Activated CD4-positive, alpha-beta memory T cell treated with anti-CD3 and anti-CD28 coated beads, Interleukin-2, amount 10 ng/mL, durations not matched to agents 7 days and 5 days (primary cell): ENCODE measurements at regions not wholly inside any gene's neighbourhood (a gene's known extent, or its start where the extent isn't known, plus 50 kb on each side); places are given as distances from the start of the nearest gene placed in this dataset.

ENCODE experiments used
- CTCF ChIA-PET: fragments of 350-600 bp; sonication (Branson Sonifier 250); formaldehyde crosslinking; loops from one replicate; lab custom pipeline; 2021; ENCODE audit warnings: antibody characterized with exemption, inconsistent platforms; lab: Charles Lee
- POLR2A ChIA-PET: fragments of 350-600 bp; sonication (Branson Sonifier 250); formaldehyde crosslinking; loops from one replicate; lab custom pipeline; 2021; ENCODE audit warnings: antibody characterized with exemption; lab: Charles Lee
- DNase-seq: peaks from one replicate; pipeline ENCODE4 v3.0.0-alpha.2; 2020
- H3K27ac Mint-ChIP-seq: one replicate; pipeline ENCODE4 v1.8.0; 2021; ENCODE audit warnings: mild to moderate bottlenecking, mixed read lengths
- H3K27me3 Mint-ChIP-seq: one replicate; pipeline ENCODE4 v1.8.0; 2021; ENCODE audit warnings: mixed read lengths
- H3K36me3 Mint-ChIP-seq: one replicate; pipeline ENCODE4 v1.8.0; 2021; ENCODE audit warnings: low read depth, mixed read lengths
- H3K4me1 Mint-ChIP-seq: one replicate; pipeline ENCODE4 v1.8.0; 2021; ENCODE audit warnings: mixed read lengths
- H3K4me3 Mint-ChIP-seq: one replicate; pipeline ENCODE4 v1.8.0; 2021; ENCODE audit warnings: mild to moderate bottlenecking, mixed read lengths
- H3K9me3 Mint-ChIP-seq: one replicate; pipeline ENCODE4 v1.8.0; 2021; ENCODE audit warnings: mixed read lengths

DNA sequence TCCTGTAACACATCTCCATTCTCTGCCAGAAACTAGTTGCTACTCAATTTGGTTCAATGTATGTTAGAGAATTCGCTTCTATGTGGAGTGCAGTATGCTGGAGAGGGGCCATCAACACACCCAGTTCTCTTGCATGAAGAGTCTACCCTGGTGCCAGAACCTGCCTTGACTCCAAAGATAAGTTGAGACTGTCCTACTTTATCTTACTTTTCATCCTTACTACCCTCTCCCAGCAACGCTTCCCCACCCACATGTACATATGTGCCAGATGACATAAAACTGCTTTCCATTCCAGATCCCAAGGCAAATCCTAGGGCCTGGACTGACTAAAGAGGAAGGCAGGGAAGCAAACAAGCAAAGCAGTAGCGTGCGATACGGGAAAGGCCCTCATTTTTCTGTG is 442.6 kb upstream of the THRB start:
- Mint-ChIP-seq H3K27me3 (no peaks in the 10 kb centered on the region), H3K9me3 (no peaks in the 10 kb centered on the region), H3K4me1 (no peaks in the 10 kb centered on the region), H3K27ac (no peak overlapping the region), H3K36me3 (no peaks in the 10 kb centered on the region), H3K4me3 (no peak overlapping the region)
- POLR2A ChIA-PET = no interaction called here
- CTCF ChIA-PET = no interaction called here
- no peak for DNase-seq

DNA sequence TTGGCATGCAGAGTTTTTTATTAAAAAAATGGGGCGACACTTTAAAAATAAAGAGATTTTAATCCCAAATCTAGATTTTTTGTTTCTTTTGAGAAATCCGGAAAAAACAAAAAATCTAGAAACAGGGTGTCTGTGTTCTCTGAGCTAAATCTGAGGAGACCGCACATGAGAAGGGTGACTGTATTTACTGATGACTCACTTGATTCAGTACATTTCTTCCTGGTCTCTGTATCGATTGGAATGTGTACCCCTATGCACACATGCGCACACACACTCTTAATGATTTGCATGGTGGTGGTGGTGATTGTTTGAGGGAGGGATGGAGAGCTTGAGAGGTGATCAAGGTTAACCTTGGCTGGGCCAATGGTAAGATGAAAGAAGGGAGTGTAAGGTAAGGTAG is 443.1 kb upstream of the THRB start:
- Mint-ChIP-seq H3K27me3 (no peaks in the 10 kb centered on the region), H3K4me3 (no peak overlapping the region), H3K4me1 (no peaks in the 10 kb centered on the region), H3K27ac (no peak overlapping the region), H3K36me3 (no peaks in the 10 kb centered on the region), H3K9me3 (no peaks in the 10 kb centered on the region)
- no peak for DNase-seq
- ChIA-PET POLR2A (no interaction called here), CTCF (no interaction called here)

GRCh38 chr3:24943961-24944360 is 449.3 kb upstream of the THRB start:
- peaks cover under 1% of the 10 kb centered on the region for H3K9me3 Mint-ChIP-seq
- H3K4me1 Mint-ChIP-seq = no peaks in the 10 kb centered on the region
- no peaks in the 10 kb centered on the region for H3K27me3 Mint-ChIP-seq
- ChIA-PET CTCF (no interaction called here), POLR2A (no interaction called here)
- H3K4me3 Mint-ChIP-seq = no peak overlapping the region
- no peaks in the 10 kb centered on the region for H3K36me3 Mint-ChIP-seq
- DNase-seq = no peak
- H3K27ac Mint-ChIP-seq = no peak overlapping the region

DNA sequence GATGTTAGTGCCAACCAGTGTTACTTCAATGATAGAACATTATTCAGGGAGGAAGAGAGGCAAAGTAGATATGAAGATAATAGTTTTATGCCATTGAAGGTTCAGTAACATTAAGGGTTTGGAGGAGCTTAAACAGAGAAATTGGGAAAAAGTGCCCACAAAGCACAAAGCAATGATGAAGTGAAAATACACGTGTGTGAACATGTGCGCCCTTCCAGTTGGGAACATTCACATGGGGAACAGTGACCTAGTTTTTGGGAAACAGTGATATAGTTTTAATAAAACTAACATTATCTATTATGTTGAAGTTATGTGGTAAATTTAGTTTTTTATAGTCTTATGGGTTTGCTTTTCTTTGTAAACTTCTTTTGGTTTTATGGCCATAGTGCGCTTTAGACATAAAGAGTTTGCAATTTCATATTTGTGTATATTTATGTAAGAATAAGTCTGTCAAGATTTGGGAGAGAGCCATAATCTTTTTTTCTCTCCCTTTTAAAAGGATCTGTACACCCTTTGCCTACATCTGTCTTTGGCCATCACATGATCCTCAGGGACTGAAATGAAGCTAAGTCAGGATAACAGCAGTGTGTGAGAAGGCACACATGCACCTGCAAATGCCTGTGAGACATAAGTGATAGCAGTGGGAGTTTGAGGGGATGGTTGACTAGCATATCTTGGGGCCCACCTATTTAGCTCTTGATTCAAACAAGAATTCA is 450.3 kb upstream of the THRB start:
- Mint-ChIP-seq H3K36me3 (no peaks in the 10 kb centered on the region), H3K9me3 (peaks cover 4% of the 10 kb centered on the region), H3K27me3 (no peaks in the 10 kb centered on the region), H3K4me1 (no peaks in the 10 kb centered on the region), H3K27ac (no peak overlapping the region), H3K4me3 (no peak overlapping the region)
- ChIA-PET CTCF (no interaction called here), POLR2A (no interaction called here)
- no peak for DNase-seq

DNA sequence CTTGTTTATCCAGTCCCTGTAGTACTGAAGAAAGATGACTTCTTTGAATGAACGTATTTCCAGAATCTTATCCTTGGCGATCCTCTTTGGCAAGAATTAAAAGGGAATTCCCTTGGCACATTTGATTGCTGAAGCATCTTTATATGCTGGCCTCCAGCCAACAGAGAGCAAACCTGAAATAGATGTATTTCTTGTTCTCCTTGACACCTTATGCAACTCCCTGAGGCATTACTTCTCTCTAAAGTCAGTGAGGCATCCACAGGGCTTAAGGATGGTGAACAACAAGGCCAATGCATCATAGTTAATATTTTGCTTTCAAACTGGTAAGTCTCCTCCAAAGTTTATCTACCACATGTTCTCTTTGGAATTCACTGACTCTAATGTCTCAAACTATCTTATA is 450.9 kb upstream of the THRB start:
- no peak overlapping the region for H3K4me3 Mint-ChIP-seq
- no peaks in the 10 kb centered on the region for H3K36me3 Mint-ChIP-seq
- no peaks in the 10 kb centered on the region for H3K27me3 Mint-ChIP-seq
- no peak overlapping the region for H3K27ac Mint-ChIP-seq
- DNase-seq = no peak
- H3K9me3 Mint-ChIP-seq = peaks cover 4% of the 10 kb centered on the region
- CTCF ChIA-PET = no interaction called here
- H3K4me1 Mint-ChIP-seq = no peaks in the 10 kb centered on the region
- POLR2A ChIA-PET = no interaction called here

- DNase-seq = no peak
- Mint-ChIP-seq H3K4me3 (no peak overlapping the region), H3K9me3 (peaks cover 4% of the 10 kb centered on the region), H3K36me3 (no peaks in the 10 kb centered on the region), H3K27ac (no peak overlapping the region), H3K27me3 (no peaks in the 10 kb centered on the region), H3K4me1 (no peaks in the 10 kb centered on the region)
- ChIA-PET POLR2A (no interaction called here), CTCF (no interaction called here)
These were observed 452.5 kb upstream of the THRB start for GRCh38 chr3:24947103-24947502.

GRCh38 chr3:24951180-24951579 is 456.5 kb upstream of the THRB start:
- Mint-ChIP-seq H3K4me1 (no peaks in the 10 kb centered on the region), H3K4me3 (no peak overlapping the region), H3K27ac (no peak overlapping the region), H3K27me3 (no peaks in the 10 kb centered on the region), H3K36me3 (no peaks in the 10 kb centered on the region), H3K9me3 (peaks cover 6% of the 10 kb centered on the region)
- ChIA-PET CTCF (no interaction called here), POLR2A (no interaction called here)
- no peak for DNase-seq

DNA sequence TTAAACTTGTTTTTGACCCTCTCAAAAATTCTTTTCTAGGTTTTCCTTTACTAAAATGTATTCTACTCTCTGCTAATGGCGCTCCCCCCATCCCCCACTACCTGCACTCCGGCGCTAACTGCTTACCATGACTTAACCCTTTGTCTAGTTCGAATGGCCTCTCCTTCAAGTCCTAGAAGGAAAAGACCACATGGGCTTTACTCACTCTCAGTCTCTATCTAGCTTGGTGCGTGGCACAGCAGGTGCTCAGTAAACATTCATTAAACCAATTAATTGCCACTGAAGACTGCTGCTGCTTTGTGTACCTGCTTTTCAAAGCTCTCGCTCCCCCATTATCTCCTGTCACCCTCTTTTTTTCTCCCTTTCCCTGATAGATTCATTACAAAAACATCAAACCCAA is 457.7 kb upstream of the THRB start:
- ChIA-PET CTCF (no interaction called here), POLR2A (no interaction called here)
- DNase-seq = no peak
- no peaks in the 10 kb centered on the region for H3K36me3 Mint-ChIP-seq
- H3K4me3 Mint-ChIP-seq = no peak overlapping the region
- no peak overlapping the region for H3K27ac Mint-ChIP-seq
- H3K9me3 Mint-ChIP-seq = peaks cover 6% of the 10 kb centered on the region
- no peaks in the 10 kb centered on the region for H3K4me1 Mint-ChIP-seq
- no peaks in the 10 kb centered on the region for H3K27me3 Mint-ChIP-seq

GRCh38 chr3:24953060-24953771 is 458.6 kb upstream of the THRB start:
- Mint-ChIP-seq H3K36me3 (no peaks in the 10 kb centered on the region), H3K9me3 (peaks cover 6% of the 10 kb centered on the region), H3K27ac (no peak overlapping the region), H3K4me3 (no peak overlapping the region), H3K4me1 (no peaks in the 10 kb centered on the region), H3K27me3 (no peaks in the 10 kb centered on the region)
- no peak for DNase-seq
- ChIA-PET POLR2A (no interaction called here), CTCF (no interaction called here)

DNA sequence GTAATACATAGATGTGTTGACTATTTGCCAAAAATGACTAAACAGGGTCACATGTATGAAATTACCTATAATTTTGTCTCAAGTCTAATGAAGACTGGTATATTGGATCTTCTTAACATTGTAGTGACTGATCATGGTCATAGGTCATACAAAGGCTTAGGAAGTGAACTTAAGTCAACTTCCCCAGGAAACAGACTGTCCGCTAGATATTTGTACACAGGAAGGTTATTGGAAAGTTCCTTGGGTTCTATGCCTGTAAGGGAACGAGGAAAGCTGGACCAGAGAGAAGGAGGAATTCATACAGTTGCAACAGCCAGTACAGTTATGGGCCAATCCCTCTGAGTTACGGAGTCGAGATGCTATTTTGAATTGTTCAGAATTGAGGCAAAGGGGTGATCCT is 462.0 kb upstream of the THRB start:
- Mint-ChIP-seq H3K36me3 (no peaks in the 10 kb centered on the region), H3K27ac (no peak overlapping the region), H3K4me3 (no peak overlapping the region), H3K4me1 (no peaks in the 10 kb centered on the region), H3K9me3 (peaks cover 2% of the 10 kb centered on the region), H3K27me3 (no peaks in the 10 kb centered on the region)
- DNase-seq = no peak
- POLR2A ChIA-PET = no interaction called here
- CTCF ChIA-PET = no interaction called here

GRCh38 chr3:24958271-24958670 is 463.6 kb upstream of the THRB start:
- no peaks in the 10 kb centered on the region for H3K27me3 Mint-ChIP-seq

GRCh38 chr3:24958910-24959447 is 464.3 kb upstream of the THRB start:
- H3K27ac Mint-ChIP-seq = no peak overlapping the region
- no peak for DNase-seq
- CTCF ChIA-PET = no interaction called here
- peaks cover 2% of the 10 kb centered on the region for H3K9me3 Mint-ChIP-seq
- H3K27me3 Mint-ChIP-seq = no peaks in the 10 kb centered on the region
- H3K4me3 Mint-ChIP-seq = no peak overlapping the region
- H3K4me1 Mint-ChIP-seq = no peaks in the 10 kb centered on the region
- POLR2A ChIA-PET = no interaction called here
- H3K36me3 Mint-ChIP-seq = no peaks in the 10 kb centered on the region

More at GRCh38 chr3:24958271-24958670, 463.6 kb upstream of the THRB start:
- H3K27ac Mint-ChIP-seq = no peak overlapping the region
- POLR2A ChIA-PET = no interaction called here
- no peaks in the 10 kb centered on the region for H3K36me3 Mint-ChIP-seq
- no peaks in the 10 kb centered on the region for H3K4me1 Mint-ChIP-seq
- DNase-seq = no peak
- H3K9me3 Mint-ChIP-seq = peaks cover 2% of the 10 kb centered on the region
- no peak overlapping the region for H3K4me3 Mint-ChIP-seq
- CTCF ChIA-PET = no interaction called here

GRCh38 chr3:24963762-24964625 is 464.1 kb upstream of the RARB start:
- H3K4me1 Mint-ChIP-seq = no peaks in the 10 kb centered on the region
- no peak overlapping the region for H3K4me3 Mint-ChIP-seq
- no peak overlapping the region for H3K27ac Mint-ChIP-seq
- POLR2A ChIA-PET = no interaction called here
- H3K9me3 Mint-ChIP-seq = no peaks in the 10 kb centered on the region
- H3K36me3 Mint-ChIP-seq = no peaks in the 10 kb centered on the region
- no peaks in the 10 kb centered on the region for H3K27me3 Mint-ChIP-seq
- CTCF ChIA-PET = no interaction called here
- DNase-seq = no peak
